ENCODE measurements at regions not wholly inside any gene's neighbourhood (a gene's known extent, or its start where the extent isn't known, plus 50 kb on each side); places are given as distances from the start of the nearest gene placed in this dataset.
"Not testable (repeated sequence)": the region's sequence is repeated elsewhere in the genome, so short reads cannot be mapped to it uniquely, and the experiment has no call there.

GRCh38 chr6:146928503-146928902, 275.7 kb upstream of the STXBP5 start:
- in situ Hi-C loops (cut with MboI; ENCODE audit: low pct_unique_long_range_greater_than_20kb, low sequenced_read_pairs, unreplicated experiment), result no loop called here
- TF ChIP-seq CTCF (IDR thresholded peaks at IDR 0.05; ENCODE audit: extremely low read depth, insufficient read depth, missing control alignments), result no peak
- DNase-seq (ENCODE audit: low spot score), result no peak

GRCh38 chr6:146931214-146931613, 273.0 kb upstream of the STXBP5 start:
- DNase-seq (ENCODE audit: low spot score), result no peak
- in situ Hi-C loops (cut with MboI; ENCODE audit: low pct_unique_long_range_greater_than_20kb, low sequenced_read_pairs, unreplicated experiment), result no loop called here
- TF ChIP-seq CTCF (IDR thresholded peaks at IDR 0.05; ENCODE audit: extremely low read depth, insufficient read depth, missing control alignments), result no peak

- no peak for TF ChIP-seq CTCF (IDR thresholded peaks at IDR 0.05; ENCODE audit: extremely low read depth, insufficient read depth, missing control alignments)
- in situ Hi-C loops (cut with MboI; ENCODE audit: low pct_unique_long_range_greater_than_20kb, low sequenced_read_pairs, unreplicated experiment), result no loop called here
- no peak for DNase-seq (ENCODE audit: low spot score)
Measured at GRCh38 chr6:146937316-146937715, 266.9 kb upstream of the STXBP5 start.

- DNase-seq (ENCODE audit: low spot score), result no peak
- in situ Hi-C loops (cut with MboI; ENCODE audit: low pct_unique_long_range_greater_than_20kb, low sequenced_read_pairs, unreplicated experiment), result no loop called here
- TF ChIP-seq CTCF (IDR thresholded peaks at IDR 0.05; ENCODE audit: extremely low read depth, insufficient read depth, missing control alignments), result no peak
Measured at GRCh38 chr6:146938266-146938665, 266.0 kb upstream of the STXBP5 start.

GRCh38 chr6:146939456-146939855, 264.8 kb upstream of the STXBP5 start:
- in situ Hi-C loops (cut with MboI; ENCODE audit: low pct_unique_long_range_greater_than_20kb, low sequenced_read_pairs, unreplicated experiment); DNase-seq (ENCODE audit: low spot score): not testable (repeated sequence)

GRCh38 chr6:146943664-146944063, 260.6 kb upstream of the STXBP5 start:
- DNase-seq (ENCODE audit: low spot score), result no peak
- in situ Hi-C loops (cut with MboI; ENCODE audit: low pct_unique_long_range_greater_than_20kb, low sequenced_read_pairs, unreplicated experiment), result no loop called here
- TF ChIP-seq CTCF (IDR thresholded peaks at IDR 0.05; ENCODE audit: extremely low read depth, insufficient read depth, missing control alignments), result no peak

- TF ChIP-seq CTCF (IDR thresholded peaks at IDR 0.05; ENCODE audit: extremely low read depth, insufficient read depth, missing control alignments), result no peak
- in situ Hi-C loops (cut with MboI; ENCODE audit: low pct_unique_long_range_greater_than_20kb, low sequenced_read_pairs, unreplicated experiment), result no loop called here
- no peak for DNase-seq (ENCODE audit: low spot score)
Measured at GRCh38 chr6:146944077-146944476, 260.1 kb upstream of the STXBP5 start.
